HL-60 (cell line): ENCODE measurements at regions not wholly inside any gene's neighbourhood (a gene's known extent, or its start where the extent isn't known, plus 50 kb on each side); places are given as distances from the start of the nearest gene placed in this dataset.

ENCODE experiments used
- DNase-seq, 2 experiments: peaks; one replicate each; pipeline ENCODE4 v3.0.0-alpha.2; 2010 to 2020; ENCODE audit warnings: low read depth in 1 of 2, low spot score in 1 of 2
- H3K27ac ChIP-seq: fragments of 250-450 bp; sonication (Bioruptor Pico); replicated peaks from 2 replicates; pipeline ENCODE4 v1.5.1; 2020; ENCODE audit warnings: mild to moderate bottlenecking, moderate library complexity
- H3K27me3 ChIP-seq: fragments of 250-450 bp; sonication (Bioruptor Pico); 2 replicates; pipeline ENCODE4 v1.5.1; 2021; ENCODE audit warnings: mild to moderate bottlenecking, moderate library complexity; ENCODE audit not compliant: insufficient read depth, poor library complexity, severe bottlenecking
- H3K4me3 ChIP-seq: replicated peaks from 2 replicates; pipeline ENCODE4 v1.5.1; 2011; ENCODE audit warnings: mild to moderate bottlenecking, control low read depth, low read length; ENCODE audit not compliant: insufficient read depth
- GABPA ChIP-seq: IDR thresholded peaks from 2 replicates; pipeline ENCODE4 v1.6.1; 2012; ENCODE audit warnings: low read depth
- POLR2AphosphoS5 ChIP-seq: IDR thresholded peaks from 2 replicates; pipeline ENCODE4 v1.6.1; 2012; ENCODE audit warnings: low read depth
- SPI1 ChIP-seq: IDR thresholded peaks from 2 replicates; pipeline ENCODE4 v1.6.1; 2012; ENCODE audit warnings: low read depth, mild to moderate bottlenecking, borderline replicate concordance
- TF ChIP-seq, protein P1 (sequence below): IDR thresholded peaks from one replicate; pipeline ENCODE4 v1.5.1; 2011; ENCODE audit warnings: low read length, control low read depth, inconsistent platforms; ENCODE audit not compliant: insufficient read depth
- TF ChIP-seq, protein P2 (sequence below): IDR thresholded peaks from 2 replicates; pipeline ENCODE4 v1.6.1; 2012; ENCODE audit warnings: low read depth; ENCODE audit not compliant: insufficient replicate concordance

- DNase-seq, result no peak
- TF ChIP-seq POLR2AphosphoS5 (no peak), SPI1 (no peak)
- Histone ChIP-seq H3K27ac (no peak overlapping the region), H3K4me3 (no peak overlapping the region), H3K27me3 (no peaks in the 10 kb centered on the region)
These were observed 135.9 kb downstream of the GPAM start for GRCh38 chr10:112047674-112048073.

GRCh38 chr10:112052166-112052565, 131.4 kb downstream of the GPAM start:
- DNase-seq, result no peak
- Histone ChIP-seq H3K4me3 (no peak overlapping the region), H3K27ac (no peak overlapping the region), H3K27me3 (no peaks in the 10 kb centered on the region)
- no peak for TF ChIP-seq POLR2AphosphoS5
- TF ChIP-seq GABPA, result no peak
- TF ChIP-seq, protein P1, sequence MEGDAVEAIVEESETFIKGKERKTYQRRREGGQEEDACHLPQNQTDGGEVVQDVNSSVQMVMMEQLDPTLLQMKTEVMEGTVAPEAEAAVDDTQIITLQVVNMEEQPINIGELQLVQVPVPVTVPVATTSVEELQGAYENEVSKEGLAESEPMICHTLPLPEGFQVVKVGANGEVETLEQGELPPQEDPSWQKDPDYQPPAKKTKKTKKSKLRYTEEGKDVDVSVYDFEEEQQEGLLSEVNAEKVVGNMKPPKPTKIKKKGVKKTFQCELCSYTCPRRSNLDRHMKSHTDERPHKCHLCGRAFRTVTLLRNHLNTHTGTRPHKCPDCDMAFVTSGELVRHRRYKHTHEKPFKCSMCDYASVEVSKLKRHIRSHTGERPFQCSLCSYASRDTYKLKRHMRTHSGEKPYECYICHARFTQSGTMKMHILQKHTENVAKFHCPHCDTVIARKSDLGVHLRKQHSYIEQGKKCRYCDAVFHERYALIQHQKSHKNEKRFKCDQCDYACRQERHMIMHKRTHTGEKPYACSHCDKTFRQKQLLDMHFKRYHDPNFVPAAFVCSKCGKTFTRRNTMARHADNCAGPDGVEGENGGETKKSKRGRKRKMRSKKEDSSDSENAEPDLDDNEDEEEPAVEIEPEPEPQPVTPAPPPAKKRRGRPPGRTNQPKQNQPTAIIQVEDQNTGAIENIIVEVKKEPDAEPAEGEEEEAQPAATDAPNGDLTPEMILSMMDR, result no peak
- TF ChIP-seq, protein P2, sequence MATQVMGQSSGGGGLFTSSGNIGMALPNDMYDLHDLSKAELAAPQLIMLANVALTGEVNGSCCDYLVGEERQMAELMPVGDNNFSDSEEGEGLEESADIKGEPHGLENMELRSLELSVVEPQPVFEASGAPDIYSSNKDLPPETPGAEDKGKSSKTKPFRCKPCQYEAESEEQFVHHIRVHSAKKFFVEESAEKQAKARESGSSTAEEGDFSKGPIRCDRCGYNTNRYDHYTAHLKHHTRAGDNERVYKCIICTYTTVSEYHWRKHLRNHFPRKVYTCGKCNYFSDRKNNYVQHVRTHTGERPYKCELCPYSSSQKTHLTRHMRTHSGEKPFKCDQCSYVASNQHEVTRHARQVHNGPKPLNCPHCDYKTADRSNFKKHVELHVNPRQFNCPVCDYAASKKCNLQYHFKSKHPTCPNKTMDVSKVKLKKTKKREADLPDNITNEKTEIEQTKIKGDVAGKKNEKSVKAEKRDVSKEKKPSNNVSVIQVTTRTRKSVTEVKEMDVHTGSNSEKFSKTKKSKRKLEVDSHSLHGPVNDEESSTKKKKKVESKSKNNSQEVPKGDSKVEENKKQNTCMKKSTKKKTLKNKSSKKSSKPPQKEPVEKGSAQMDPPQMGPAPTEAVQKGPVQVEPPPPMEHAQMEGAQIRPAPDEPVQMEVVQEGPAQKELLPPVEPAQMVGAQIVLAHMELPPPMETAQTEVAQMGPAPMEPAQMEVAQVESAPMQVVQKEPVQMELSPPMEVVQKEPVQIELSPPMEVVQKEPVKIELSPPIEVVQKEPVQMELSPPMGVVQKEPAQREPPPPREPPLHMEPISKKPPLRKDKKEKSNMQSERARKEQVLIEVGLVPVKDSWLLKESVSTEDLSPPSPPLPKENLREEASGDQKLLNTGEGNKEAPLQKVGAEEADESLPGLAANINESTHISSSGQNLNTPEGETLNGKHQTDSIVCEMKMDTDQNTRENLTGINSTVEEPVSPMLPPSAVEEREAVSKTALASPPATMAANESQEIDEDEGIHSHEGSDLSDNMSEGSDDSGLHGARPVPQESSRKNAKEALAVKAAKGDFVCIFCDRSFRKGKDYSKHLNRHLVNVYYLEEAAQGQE, result no peak
- no peak for TF ChIP-seq SPI1

DNA sequence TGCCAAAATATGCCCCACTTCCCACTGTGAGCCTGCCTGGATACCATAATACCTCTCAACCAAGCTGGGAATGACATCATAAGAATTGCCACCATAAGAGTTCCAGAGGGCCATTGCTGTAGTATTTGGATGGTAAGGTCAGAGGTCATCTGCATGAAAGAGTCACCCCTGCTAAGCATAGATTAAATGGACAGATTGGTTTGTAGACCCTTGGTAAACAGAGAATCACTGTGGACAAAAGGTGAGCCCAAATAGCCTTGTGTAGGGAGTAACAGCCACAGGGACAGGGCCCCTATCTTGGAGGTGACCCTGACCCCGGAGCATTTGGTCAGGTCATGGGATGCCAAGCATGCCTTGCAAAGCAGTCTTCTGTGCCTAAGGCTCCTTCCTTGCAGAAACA, 129.7 kb downstream of the GPAM start:
- H3K27me3 ChIP-seq, result no peaks in the 10 kb centered on the region
- TF ChIP-seq POLR2AphosphoS5 (no peak), SPI1 (no peak), GABPA (no peak)
- TF ChIP-seq, protein P1, result no peak
- TF ChIP-seq, protein P2, result no peak
- H3K27ac ChIP-seq, result no peak overlapping the region
- H3K4me3 ChIP-seq, result no peak overlapping the region
- DNase-seq, result no peak

DNA sequence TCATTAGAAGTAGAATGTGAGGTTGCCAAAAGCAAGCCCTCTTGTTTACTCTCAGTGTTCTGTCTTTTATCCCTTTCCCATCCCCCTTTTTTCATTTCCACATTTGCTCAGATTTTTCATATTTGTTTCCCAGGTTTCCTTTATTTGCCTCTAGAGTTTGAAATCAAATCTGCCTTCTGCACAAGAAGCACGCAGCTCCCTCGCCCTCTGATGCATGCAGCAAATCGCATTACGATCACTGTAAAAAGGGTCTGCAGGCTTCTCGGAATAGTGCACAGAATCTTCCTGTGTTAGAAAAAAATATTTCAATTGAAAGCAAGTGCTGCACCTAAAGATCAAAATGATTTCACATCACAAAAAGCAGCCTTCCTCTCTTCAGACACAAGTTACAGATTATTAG, 129.0 kb downstream of the GPAM start:
- TF ChIP-seq GABPA, result no peak
- no peak for TF ChIP-seq POLR2AphosphoS5
- TF ChIP-seq, protein P1, result no peak
- TF ChIP-seq SPI1, result no peak
- TF ChIP-seq, protein P2, result no peak
- DNase-seq, result no peak
- H3K27ac ChIP-seq, result no peak overlapping the region
- H3K27me3 ChIP-seq, result peaks cover 2% of the 10 kb centered on the region
- no peak overlapping the region for H3K4me3 ChIP-seq
